ENCODE measurements at regions not wholly inside any gene's neighbourhood (a gene's known extent, or its start where the extent isn't known, plus 50 kb on each side); places are given as distances from the start of the nearest gene placed in this dataset.

DNA sequence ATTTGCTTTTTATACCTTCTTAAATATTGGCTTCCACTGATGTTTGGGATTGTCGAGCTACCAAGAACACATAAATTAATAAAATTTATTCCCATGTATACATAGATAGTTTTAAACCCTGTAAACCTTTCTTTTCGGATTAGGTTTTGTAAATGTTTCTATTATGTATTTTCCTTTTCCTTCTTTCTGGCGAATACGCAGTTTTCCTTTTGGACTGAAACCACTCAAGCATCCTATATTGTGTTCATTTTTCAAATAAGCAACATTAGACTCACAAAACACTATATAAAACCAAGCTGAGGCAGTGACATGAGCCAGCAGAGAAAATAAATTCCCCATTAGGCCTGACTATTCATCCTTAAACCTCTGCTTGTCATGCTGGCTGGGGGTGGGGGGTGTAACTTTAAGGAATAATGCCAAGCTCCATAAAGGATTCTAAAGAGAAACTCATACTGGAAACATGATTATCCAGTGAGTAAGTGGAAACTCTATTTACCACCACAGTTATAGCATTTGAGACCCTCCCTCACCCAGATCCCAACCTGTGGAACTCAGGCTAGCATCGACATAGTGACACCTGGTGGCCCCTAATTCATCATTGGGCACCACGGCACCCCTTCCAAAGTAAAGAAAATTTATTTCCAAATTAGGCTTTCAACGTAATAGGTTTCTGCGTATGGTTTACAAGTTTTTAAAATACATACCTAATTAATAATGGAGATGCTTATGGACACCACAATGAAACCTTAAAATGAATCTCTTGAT, 86.5 kb upstream of the CELF2 start:
- no peak for DNase-seq

DNA sequence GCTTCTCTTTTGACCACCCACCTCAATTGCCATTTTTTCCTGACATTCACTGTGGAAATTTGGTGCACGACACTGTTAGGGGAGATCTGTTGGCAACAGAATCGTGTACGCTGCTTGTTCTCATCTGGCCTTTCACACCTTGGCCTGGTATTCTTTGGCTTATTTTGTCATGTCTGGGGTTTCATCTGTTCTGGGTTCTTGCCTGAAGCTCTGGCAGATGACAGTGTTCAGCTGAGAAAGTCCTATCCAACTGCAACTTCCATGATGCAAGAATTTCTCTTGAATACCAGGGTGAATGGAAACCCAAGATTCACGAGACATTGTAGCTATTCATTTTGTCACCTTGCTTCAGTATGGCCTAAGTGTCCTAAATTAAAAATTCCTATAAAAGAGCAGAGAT, 82.6 kb upstream of the CELF2 start:
- no peak for DNase-seq

DNA sequence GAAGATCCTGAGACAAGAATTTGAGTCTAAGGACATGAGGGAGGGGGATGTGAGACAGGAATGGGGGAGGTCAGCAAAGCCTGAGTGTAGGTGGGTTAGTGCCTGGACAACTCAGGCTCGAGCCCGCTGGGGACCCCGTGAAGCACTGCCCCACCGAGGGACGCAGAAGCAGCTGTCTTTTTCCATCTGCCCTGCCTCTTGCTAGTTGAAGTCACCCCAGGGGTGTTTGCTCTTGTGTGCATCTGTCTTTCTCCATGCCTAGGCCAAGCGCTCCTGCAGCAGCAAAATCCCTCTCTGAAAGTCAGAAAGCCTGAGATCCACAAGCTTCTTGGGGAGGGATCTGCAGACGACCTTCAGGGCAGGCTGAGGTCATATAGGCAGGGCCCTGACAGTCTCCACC, 79.0 kb upstream of the CELF2 start:
- no peak for DNase-seq

DNA sequence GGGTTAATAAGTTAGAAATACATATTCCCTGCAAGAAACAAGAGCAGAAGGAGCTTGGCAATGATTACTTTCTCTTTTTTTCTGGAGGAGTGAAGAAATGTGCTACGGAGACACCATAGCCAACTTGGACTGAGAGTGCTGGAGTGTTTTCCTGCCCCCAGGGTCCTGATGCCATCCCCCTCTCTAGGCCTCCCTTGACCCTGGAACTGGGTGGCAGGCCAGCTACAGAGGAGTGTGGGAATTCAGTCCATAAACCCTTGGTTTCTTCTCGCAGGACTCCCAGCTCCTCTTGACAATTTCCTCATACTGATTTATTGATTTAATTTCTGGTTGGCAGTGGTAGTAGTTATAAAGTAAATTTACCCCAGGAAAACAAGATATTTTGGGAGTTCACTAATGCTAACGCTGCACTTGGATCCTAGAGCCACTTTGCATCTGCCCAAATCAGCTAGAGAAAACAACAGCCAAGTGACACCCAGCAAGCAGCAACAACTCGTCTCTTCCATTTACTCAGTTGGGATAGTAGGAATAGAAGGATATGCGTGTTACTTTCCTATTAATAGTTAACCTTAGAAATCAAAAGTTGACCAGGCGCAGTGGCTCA, 76.4 kb upstream of the CELF2 start:
- no peak for DNase-seq

DNA sequence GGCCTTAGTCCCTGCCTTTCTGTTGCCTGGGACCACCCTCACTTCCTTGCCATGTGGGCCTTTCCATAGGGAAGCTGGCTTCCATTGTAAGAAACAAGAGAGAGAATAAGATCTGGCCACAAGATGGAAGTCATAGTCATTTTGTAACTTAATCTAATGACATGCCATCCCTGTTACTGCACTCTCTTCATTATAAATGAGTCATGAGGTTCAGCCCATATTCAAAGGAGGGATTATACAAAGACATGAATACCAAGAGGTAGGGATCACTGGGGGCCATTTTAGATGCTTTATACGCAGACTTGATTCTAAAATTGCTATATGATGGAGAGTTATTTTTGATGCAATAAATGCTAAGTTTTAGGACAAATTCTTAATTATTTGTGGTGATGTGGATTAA, 75.2 kb upstream of the CELF2 start:
- DNase-seq = no peak

DNA sequence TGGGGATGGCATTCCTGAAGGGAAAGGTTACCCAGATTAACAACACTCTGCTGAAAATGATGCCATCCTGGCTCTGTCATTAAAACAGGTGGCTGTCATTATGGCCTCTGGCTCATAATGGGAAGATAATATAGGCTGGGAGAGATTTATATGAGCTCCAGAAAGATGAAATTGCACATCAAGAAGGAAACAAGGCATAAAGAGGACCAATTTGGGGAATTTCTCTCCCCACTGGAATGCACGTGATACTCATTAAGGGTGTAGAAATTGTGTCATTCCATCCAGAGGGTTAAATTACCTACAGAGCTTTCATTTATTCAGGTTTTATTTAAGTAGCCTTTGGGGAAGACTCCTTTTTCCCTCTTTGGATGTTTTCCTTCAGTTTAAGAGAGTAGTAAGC, 71.6 kb upstream of the CELF2 start:
- no peak for DNase-seq

DNA sequence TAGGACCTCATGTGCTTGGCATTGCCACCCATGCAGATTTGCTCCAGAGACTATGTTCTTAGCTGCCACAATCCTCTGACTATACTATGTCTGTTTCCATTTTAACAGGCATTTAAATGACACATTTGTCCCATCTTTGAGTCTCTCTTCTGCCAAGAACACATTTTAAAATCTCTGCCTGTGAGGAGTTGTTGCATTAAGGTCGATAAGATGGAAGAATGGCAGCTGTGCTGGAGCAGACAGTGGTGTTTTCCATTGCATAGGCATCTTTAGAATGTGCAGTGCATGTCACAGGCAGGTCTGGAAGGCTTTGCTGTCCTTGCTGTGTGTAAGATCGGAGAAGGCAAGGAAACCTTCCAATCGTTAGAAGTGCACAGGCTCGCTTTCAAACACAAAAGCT, 70.9 kb upstream of the CELF2 start:
- DNase-seq = no peak

DNA sequence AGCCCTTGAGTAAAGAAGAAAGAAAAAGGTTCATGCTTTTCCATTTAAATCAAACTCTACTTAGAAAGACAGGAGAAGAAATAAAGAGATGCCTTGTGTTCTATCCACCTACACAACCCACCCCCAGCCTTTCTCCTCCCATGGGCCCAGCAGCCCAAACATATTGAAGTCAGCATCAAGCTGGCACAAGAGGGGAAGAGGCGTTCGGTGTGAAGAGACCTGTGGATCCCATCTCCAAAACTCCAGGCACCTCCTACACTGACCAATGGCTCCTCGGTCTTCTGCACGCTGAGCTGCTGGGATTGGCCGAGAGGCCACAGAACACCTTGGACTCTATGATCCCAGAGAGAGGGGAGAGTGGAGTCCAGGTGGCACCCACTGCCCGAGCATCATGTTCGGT, 66.0 kb upstream of the CELF2 start:
- no peak for DNase-seq

DNA sequence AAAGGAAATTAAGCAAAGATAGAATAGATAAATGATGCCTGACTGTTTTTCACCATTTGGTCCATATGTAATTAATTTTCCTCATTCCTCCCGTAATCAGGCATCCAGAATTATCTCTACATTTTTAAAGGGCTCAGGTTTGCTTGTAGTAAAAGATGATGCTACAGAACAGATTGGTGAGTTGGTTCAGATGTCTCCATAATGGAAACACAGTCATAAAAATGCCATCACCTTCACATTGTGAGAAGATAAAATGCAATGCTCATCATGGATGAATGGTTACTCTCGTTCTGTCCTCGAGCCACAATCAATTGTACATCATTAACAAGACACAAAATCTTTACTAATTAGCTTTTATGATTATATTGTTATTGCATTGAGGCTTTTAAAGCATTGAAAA, 64.9 kb upstream of the CELF2 start:
- no peak for DNase-seq

DNA sequence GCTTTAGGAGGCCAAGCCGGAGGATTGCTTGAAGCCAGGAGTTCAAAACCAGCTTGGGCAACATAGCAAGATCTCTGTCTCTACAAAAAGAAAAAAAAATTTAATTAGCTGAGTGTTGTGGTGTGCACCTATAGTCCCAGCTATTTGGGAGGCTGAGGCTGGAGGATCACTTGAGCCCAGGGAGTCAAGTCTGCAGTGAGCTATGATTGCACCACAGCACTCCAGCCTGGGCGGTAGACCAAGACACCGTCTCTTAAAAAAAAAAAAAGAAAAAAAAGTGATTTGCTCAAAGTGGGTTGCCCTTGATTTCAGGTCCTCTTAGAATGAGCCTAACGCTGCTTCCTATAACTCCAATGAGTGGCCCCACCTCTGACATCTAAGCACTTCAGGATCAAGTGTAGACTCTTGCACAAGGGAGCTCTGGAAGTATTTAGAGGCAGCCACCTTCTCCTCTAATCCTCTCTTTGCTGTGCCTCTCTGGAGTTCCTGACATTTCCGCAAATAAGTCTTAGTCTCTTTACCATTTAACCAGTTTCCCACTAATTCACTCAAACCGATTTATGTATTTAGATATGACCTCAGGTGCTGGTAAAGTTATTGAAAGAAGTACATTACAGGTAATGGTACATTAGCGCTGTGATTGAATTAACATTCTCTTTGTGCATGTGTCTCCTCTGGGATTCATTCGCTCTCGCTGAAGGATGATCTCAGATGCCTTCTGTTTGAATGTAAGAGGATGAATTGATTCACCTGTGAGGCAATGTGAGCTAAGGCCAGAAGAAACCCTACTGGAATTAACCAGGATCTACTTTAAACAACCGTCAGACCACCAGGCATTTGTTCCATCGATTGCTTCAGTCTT, 60.8 kb upstream of the CELF2 start:
- no peak for DNase-seq

DNA sequence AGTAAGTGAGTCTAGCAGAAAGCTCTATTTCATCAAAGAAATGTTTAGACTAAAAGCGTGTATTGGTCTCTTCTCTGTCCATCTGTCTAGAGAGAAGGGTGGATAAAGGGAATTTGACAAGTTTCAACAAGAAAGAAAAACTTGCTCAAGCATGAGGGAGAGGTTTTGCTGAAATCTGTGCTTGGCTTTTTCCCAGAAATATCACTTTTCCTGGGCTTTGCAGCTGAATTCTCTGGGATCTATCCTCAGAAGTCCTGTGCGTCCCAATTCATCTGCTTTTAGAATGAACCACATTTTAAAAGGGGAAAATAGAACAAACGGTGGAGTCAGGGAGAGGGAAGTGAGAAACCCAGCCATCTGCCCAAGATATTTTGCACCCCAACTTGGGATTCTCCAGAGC, 59.6 kb upstream of the CELF2 start:
- DNase-seq = no peak

DNA sequence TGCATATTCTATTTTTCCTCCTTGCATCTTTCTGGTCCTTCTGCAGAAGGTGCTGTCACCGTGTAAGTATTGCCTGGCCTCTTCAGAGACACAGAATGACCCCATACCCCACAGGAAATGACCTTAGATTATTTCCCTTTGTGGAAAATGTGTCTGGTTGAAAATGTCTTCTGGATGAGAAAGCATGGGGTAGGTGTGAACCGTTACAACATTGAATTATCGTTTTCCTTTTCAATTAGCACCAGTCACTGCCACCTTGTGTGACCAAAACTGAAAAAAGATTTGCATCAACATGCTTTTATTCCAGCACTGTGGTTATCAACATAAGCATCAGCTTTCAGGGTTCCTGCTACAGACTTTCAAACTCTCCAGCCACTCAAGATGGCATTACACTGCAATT, 58.0 kb upstream of the CELF2 start:
- DNase-seq = no peak

DNA sequence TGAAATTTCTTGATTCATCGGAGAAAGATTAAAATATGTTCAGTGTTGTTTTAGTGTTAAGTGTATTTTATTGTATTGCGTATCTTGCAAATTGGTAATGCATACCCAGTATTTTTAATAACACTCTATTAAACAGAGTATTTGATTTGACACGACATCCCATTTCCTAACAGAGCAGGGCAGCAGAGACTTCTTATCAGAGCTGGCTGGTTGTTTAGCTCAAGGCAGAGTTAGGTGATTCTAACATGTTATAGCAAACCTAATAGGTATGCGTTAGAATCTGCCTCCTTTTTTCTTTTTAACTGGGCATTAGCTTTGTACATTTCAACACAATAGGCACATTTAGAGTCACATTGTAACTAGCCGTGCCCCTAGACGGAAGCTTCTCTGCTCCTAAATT, 57.1 kb upstream of the CELF2 start:
- no peak for DNase-seq

DNA sequence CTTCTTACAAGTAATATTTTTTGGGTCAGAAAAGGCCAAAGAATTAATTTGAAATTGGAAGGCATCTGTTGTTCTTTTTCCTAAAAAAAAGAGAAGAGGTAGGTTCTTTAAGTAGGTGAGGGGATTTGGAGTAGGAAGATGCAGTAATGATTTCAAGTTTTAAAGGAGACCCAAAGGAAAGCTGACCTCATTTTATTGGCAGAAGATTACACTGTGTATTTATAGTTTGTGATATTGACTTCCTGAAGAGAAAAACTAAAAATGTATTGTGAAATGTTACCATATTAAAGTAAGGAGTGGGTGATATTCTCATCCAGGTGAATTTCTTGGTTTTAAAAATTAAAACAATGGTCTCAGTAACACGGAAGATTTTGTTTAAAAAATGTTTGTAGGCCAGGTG, 56.6 kb upstream of the CELF2 start:
- DNase-seq = no peak

DNA sequence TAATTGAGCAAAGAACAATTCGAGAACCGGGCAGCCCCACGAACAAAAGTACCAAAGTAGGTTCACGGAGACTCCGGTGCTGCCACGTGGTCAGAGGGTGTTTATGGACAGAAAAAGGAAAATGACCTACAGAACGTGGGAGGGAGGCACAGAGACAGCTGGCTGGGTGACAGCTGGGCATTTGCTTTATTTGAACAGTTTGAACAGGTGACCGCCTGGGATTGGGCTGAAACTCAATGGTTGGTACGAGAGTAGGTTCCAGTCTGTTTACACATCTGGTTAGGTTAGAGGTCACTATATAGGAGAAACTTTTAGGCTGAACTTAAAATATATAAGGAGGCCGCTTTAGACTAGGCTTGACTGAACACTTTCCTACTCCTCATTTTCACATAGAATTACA, 50.6 kb upstream of the CELF2 start:
- no peak for DNase-seq

DNA sequence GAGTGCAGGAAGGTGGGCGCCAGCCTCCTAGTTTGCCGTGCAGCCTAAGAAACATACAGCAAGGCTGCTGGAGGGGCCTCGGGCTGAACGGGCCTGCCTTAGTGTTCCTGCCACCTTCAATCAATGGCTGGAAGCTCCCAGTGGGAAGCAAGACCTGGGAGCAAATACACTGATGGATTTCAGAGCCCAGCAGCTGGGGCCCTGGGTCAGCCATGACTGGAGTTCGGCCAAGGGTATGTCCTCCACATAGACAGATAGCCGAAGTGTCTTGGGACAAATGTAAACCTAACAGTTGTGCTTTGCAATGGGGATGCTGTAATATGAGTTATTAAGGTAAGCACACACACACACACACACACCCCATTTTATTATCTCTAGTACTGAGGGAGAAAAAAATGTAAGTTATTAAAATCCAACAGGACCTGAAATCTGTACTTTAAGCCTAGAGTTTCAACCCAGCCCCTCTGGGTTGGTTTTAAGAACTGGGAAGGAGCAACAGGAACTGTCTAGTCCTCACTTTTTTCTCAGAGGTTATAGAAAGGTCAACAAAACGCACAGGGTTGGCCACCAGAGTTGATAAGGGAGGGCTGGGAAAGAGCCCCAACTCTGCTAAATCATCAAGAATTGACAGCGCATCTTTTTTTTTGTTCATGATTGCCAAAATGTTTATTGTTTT, 50.0 kb upstream of the CELF2 start:
- DNase-seq = no peak
